ENCODE measurements at regions not wholly inside any gene's neighbourhood (a gene's known extent, or its start where the extent isn't known, plus 50 kb on each side); places are given as distances from the start of the nearest gene placed in this dataset.
A peak's percentile ranks its signal among the peaks of the same experiment; 100 is the strongest.

DNA sequence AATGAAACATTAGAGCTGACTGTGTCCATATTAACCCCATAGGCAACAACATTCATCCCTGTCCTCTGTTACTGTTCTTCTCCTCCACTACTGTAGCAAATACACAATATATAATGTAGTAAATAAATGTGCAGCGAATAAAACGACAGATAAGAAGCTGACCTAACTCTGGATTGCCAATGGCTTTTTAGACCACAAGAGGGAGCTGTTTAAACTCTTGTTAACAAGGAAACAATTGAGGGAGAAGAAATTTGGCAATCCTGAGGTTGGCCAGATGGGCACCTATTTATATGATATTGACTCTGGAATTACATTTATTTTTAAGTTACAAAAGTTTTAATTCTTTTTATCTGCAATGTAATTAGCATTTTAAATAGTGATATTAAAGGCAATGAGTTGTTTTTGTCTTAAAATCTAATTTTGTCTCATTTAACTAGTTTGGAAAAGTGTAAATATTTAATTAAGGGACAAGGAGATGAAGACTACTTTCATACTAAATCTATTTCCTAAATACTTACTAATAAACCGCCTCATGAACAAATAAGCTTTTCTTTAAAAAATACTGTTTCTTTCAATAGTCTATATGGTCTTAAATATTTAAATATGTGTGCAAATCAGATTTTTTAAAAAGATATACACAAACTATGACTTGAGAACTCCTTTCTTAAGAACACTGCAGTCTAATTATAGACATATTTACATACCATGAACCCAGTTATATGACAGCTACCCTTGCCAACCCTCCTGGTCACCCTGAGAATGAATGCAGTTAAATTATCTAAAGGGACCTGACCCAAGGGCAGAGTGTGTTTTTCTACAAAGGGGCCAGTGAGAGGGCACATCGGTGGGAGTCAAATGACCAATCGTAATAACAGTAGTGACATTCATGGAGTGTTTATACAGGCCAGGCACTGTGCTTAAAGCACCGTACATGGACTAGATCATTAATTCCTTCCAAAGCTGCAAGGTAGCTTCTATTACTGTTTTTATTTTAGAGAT lies 52.9 kb upstream of the HPF1 start:
- no peak overlapping the region for H2AFZ ChIP-seq (ENCODE audit: low read length)
- no peak overlapping the region for H3K27ac ChIP-seq (ENCODE audit: insufficient read depth, low read length)
- peak overlapping the region in 1 of 4 experiments; percentile 13 for H3K4me3 ChIP-seq (replicated peaks in 1 of 4; ENCODE audit: control extremely low read depth in 1 of 4, insufficient read depth in 1 of 4, low read depth in 3 of 4, low read length in 4 of 4)
- no peaks in the 10 kb centered on the region for H4K20me1 ChIP-seq (ENCODE audit: control insufficient read depth, extremely low read depth, insufficient read depth, low read length)
- H3K79me2 ChIP-seq (ENCODE audit: control insufficient read depth, insufficient read depth, low read length): no peaks in the 10 kb centered on the region
- H3K9me3 ChIP-seq (ENCODE audit: control insufficient read depth, insufficient read depth, low read depth, low read length): no peaks in the 10 kb centered on the region
- peak; percentile 69 to 89 for DNase-seq (ENCODE audit: low read depth in 2 of 2)
- no peaks in the 10 kb centered on the region for H3K36me3 ChIP-seq (ENCODE audit: control insufficient read depth, insufficient read depth, low read length)
- H3K4me1 ChIP-seq (ENCODE audit: control insufficient read depth, extremely low read depth, insufficient read depth, low read length): no peaks in the 10 kb centered on the region
- TF ChIP-seq EZH2 (IDR thresholded peaks at IDR 0.05; ENCODE audit: low read length, missing control alignments) (no peak), CTCF (conservative IDR thresholded peaks at IDR 0.05 in 1 of 2, IDR thresholded peaks at IDR 0.05 in 1 of 2; ENCODE audit: low read depth in 1 of 2, low read length in 2 of 2) (peak; percentile 77 to 85)
- H3K27me3 ChIP-seq (ENCODE audit: control insufficient read depth, insufficient read depth, low read length): no peaks in the 10 kb centered on the region
- no peak overlapping the region for H3K9ac ChIP-seq (ENCODE audit: insufficient read depth, low read length)
- H3K4me2 ChIP-seq (ENCODE audit: extremely low read depth, insufficient read depth, low read length): no peak overlapping the region

DNA sequence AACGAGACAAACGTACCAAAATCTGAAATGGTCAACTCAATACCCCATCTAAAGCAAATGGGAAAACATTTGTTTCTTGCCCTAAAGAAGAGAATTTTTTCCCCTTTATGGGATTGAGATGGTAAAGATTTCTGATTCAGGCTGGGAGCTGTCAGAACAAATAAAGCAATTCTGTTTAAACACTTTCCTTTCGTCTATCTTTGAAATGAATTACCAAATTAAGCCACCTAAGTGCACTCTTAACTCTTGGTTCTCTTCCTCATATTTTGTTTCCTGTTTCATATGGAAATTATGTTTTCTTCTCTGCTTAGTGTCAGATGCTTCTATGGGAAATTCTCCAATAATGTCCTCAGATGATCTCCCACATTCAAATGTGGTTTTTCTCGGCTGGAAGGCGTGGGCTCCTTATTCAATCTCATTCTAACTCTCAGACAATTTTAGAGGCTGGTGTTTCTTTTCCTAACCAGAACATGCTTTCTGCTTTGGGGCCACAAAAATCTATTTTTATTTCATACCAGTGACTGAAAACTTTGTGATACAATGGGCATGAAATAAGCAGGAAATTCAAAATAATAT lies 50.3 kb upstream of the HPF1 start:
- Histone ChIP-seq H3K9me3 (ENCODE audit: control insufficient read depth, insufficient read depth, low read depth, low read length) (no peaks in the 10 kb centered on the region), H3K79me2 (ENCODE audit: control insufficient read depth, insufficient read depth, low read length) (no peaks in the 10 kb centered on the region), H2AFZ (ENCODE audit: low read length) (no peak overlapping the region), H3K9ac (ENCODE audit: insufficient read depth, low read length) (no peak overlapping the region), H3K27me3 (ENCODE audit: control insufficient read depth, insufficient read depth, low read length) (no peaks in the 10 kb centered on the region), H4K20me1 (ENCODE audit: control insufficient read depth, extremely low read depth, insufficient read depth, low read length) (no peaks in the 10 kb centered on the region), H3K27ac (ENCODE audit: insufficient read depth, low read length) (no peak overlapping the region), H3K4me3 (replicated peaks in 1 of 4; ENCODE audit: control extremely low read depth in 1 of 4, insufficient read depth in 1 of 4, low read depth in 3 of 4, low read length in 4 of 4) (no peak overlapping the region), H3K4me1 (ENCODE audit: control insufficient read depth, extremely low read depth, insufficient read depth, low read length) (no peaks in the 10 kb centered on the region), H3K4me2 (ENCODE audit: extremely low read depth, insufficient read depth, low read length) (no peak overlapping the region), H3K36me3 (ENCODE audit: control insufficient read depth, insufficient read depth, low read length) (no peaks in the 10 kb centered on the region)
- no peak for TF ChIP-seq CTCF (conservative IDR thresholded peaks at IDR 0.05 in 1 of 2, IDR thresholded peaks at IDR 0.05 in 1 of 2; ENCODE audit: low read depth in 1 of 2, low read length in 2 of 2)
- no peak for TF ChIP-seq EZH2 (IDR thresholded peaks at IDR 0.05; ENCODE audit: low read length, missing control alignments)
- no peak for DNase-seq (ENCODE audit: low read depth in 2 of 2)

All from fibroblast of lung (primary cell).